ENCODE measurements at regions not wholly inside any gene's neighbourhood (a gene's known extent, or its start where the extent isn't known, plus 50 kb on each side); places are given as distances from the start of the nearest gene placed in this dataset.

DNA sequence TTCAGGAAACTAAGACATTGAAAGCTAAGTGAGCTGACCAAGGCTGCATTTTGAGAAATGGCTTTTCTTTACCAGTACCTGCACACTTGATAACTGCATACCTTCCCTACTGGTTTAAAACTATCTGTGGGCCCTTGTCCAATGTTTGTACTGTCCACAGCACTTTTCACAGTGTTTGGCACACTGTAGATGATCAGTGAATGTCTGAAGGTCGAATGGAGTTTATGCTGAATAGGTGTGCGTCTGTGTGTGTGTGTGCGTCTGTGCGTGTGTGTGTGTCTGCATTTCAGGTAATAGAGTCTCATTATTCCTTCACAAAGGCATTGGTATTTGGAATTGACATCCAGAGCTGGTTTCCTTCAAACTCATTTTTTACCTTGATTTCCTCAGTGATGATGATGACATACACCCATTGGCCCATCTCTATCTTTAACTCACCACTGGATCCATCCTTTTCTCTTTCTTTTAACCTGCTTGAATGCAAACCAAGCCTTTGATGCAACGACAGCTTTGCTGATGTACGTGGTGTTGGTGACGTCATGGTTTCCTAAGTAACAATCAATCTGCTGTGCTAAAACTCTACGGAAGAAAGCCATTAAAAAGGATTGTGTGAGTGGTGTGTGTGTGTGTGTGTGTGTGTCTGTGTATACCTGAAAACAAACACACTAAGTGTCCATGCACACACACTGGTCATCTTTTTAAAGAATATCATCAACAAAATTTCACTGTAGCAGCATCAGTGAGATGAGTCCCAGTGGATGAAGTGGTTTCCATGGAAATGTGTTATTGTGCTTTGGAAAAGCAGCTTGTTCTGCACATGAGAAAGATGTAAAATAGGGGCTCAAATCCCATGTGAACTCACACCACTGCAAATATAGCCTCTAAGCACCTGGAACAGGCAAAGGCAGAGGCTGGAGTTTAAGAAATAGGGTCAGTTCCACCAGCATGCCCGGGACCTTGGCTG lies 490.2 kb upstream of the B3GAT1 start:
- Histone ChIP-seq H3K9me3 (no peaks in the 10 kb centered on the region), H3K27ac (no peak overlapping the region), H3K36me3 (no peaks in the 10 kb centered on the region), H3K4me1 (peaks cover 0 to 15% (median 11%) of the 10 kb centered on the region in 4 donors), H3K4me3 (no peak overlapping the region), H3K27me3 (peaks cover 3 to 45% (median 13%) of the 10 kb centered on the region in 3 donors)
- WGBS, 2 donors: 85 to 87% methylated on average over 9 of the region's 9 CpGs
- no peak for TF ChIP-seq EP300 (IDR thresholded peaks at IDR 0.05)
- no peak for TF ChIP-seq POLR2AphosphoS5 (IDR thresholded peaks at IDR 0.05)
- TF ChIP-seq POLR2A (IDR thresholded peaks at IDR 0.05): no peak
- TF ChIP-seq, protein P1, sequence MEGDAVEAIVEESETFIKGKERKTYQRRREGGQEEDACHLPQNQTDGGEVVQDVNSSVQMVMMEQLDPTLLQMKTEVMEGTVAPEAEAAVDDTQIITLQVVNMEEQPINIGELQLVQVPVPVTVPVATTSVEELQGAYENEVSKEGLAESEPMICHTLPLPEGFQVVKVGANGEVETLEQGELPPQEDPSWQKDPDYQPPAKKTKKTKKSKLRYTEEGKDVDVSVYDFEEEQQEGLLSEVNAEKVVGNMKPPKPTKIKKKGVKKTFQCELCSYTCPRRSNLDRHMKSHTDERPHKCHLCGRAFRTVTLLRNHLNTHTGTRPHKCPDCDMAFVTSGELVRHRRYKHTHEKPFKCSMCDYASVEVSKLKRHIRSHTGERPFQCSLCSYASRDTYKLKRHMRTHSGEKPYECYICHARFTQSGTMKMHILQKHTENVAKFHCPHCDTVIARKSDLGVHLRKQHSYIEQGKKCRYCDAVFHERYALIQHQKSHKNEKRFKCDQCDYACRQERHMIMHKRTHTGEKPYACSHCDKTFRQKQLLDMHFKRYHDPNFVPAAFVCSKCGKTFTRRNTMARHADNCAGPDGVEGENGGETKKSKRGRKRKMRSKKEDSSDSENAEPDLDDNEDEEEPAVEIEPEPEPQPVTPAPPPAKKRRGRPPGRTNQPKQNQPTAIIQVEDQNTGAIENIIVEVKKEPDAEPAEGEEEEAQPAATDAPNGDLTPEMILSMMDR (IDR thresholded peaks at IDR 0.05): no peak
- no peak for DNase-seq
- intact Hi-C loops (cut with DNase I): no loop called here

DNA sequence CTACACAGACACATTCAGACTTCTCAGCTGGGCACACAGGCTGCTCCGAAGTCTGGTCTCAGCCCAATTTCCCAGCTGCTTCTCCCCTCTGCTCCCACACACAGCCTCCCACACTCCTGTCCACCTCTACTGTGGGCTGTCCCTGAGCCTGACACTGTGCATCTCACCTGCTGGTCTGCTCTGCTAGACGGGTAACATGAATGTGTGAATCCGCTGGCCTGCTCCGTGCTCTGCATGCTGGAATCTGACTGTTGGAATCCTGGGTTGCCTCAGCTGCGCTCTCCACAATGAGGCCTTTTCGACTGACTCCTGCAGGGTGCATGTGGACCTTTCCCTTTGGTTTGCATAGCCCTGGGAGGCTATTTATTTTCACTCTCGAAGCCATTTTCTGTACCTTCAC lies 489.5 kb upstream of the B3GAT1 start:
- H3K27me3 ChIP-seq: peaks cover 3 to 45% (median 13%) of the 10 kb centered on the region in 3 donors
- no peak overlapping the region for H3K4me3 ChIP-seq
- 57 to 66% methylated on average over 7 of the region's 7 CpGs for WGBS, 2 donors
- H3K4me1 ChIP-seq: peaks cover 0 to 15% (median 11%) of the 10 kb centered on the region in 4 donors
- no peak for DNase-seq
- TF ChIP-seq POLR2AphosphoS5 (IDR thresholded peaks at IDR 0.05) (no peak), POLR2A (IDR thresholded peaks at IDR 0.05) (no peak), EP300 (IDR thresholded peaks at IDR 0.05) (no peak)
- TF ChIP-seq, protein P1 (IDR thresholded peaks at IDR 0.05): no peak
- no peak overlapping the region for H3K27ac ChIP-seq
- no peaks in the 10 kb centered on the region for H3K9me3 ChIP-seq
- no peaks in the 10 kb centered on the region for H3K36me3 ChIP-seq
- intact Hi-C loops (cut with DNase I): no loop called here

DNA sequence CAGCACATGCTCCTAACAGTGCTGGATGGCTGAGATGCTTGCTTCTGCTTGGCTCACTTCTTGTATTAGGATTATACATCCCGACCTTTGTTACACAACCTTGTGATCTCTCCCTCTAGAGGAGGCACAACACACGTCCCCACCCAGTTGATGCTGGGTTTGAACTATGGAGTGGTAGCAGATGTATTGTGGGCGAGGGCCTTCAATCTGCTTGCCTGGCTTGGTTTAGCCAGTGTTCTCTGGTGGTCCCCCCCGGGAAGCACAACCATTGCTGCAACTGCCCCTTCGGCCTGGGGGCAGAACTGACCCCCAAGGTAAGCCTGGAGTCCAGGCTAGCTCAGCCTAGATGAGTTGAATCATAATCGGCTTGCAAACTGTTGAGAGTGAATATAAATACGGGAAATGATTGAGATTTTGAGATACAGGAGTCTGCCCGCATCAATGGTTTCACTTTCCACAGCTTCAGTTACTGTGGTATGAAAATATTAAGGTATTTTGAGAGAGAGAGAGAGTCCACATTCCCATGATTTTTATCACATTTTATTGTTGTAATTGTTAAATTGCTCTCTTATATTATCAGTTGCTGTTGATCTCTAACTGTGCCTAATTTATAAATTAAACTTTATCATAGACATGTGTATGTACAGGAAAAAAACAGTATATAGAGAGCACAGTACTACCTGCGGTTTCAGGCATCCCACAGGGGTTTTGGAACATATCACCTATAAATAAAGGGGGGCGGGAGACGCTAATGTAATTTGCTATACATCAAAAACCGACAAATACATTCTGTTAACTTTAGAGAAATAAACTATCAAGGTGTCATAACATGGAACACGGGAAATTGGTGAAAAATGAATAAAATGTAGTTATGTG lies 482.0 kb upstream of the B3GAT1 start:
- Histone ChIP-seq H3K9me3 (no peaks in the 10 kb centered on the region), H3K4me1 (no peaks in the 10 kb centered on the region), H3K36me3 (no peaks in the 10 kb centered on the region), H3K4me3 (no peak overlapping the region), H3K27ac (no peak overlapping the region), H3K27me3 (peaks cover 0 to 2% (median 0%) of the 10 kb centered on the region in 3 donors)
- DNase-seq: no peak
- intact Hi-C loops (cut with DNase I): no loop called here
- 75 to 83% methylated on average over 13 of the region's 13 CpGs for WGBS, 2 donors
- TF ChIP-seq POLR2AphosphoS5 (IDR thresholded peaks at IDR 0.05): no peak
- TF ChIP-seq, protein P1 (IDR thresholded peaks at IDR 0.05): no peak
- no peak for TF ChIP-seq EP300 (IDR thresholded peaks at IDR 0.05)
- TF ChIP-seq POLR2A (IDR thresholded peaks at IDR 0.05): no peak

DNA sequence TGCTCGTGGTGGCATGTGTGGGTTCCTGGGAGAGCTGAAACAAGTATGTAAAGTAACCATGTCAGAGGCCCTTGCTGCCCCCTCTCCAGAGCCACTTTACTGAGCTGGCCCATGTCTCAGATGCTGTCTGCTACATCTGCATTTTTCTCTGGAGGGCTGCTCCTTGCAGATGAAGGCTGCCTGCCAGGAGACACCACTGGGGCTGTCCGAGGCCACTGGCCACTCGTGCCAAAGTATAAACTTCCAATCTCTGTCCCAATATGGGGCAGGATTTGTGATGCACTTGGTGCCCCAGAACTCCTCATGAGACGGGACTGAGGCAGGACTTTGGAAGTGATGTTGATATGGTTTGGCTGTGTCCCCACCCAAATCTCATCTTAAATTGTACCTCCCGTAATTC lies 478.4 kb upstream of the B3GAT1 start:
- H3K27me3 ChIP-seq: peaks cover 0 to 29% (median 0%) of the 10 kb centered on the region in 3 donors

More for the DNA sequence above, 478.4 kb upstream of the B3GAT1 start:
- H3K36me3 ChIP-seq: no peaks in the 10 kb centered on the region
- DNase-seq: no peak
- no peak overlapping the region for H3K4me3 ChIP-seq
- intact Hi-C loops (cut with DNase I): no loop called here
- H3K9me3 ChIP-seq: no peaks in the 10 kb centered on the region
- no peak for TF ChIP-seq EP300 (IDR thresholded peaks at IDR 0.05)
- no peak for TF ChIP-seq POLR2AphosphoS5 (IDR thresholded peaks at IDR 0.05)
- TF ChIP-seq, protein P1 (IDR thresholded peaks at IDR 0.05): no peak
- TF ChIP-seq POLR2A (IDR thresholded peaks at IDR 0.05): no peak
- H3K4me1 ChIP-seq: no peaks in the 10 kb centered on the region
- no peak overlapping the region for H3K27ac ChIP-seq
- 68 to 77% methylated on average over 5 of the region's 5 CpGs for WGBS, 2 donors

Measured in sigmoid colon (tissue), 6 donors.